ENCODE measurements at regions not wholly inside any gene's neighbourhood (a gene's known extent, or its start where the extent isn't known, plus 50 kb on each side); places are given as distances from the start of the nearest gene placed in this dataset.

DNA sequence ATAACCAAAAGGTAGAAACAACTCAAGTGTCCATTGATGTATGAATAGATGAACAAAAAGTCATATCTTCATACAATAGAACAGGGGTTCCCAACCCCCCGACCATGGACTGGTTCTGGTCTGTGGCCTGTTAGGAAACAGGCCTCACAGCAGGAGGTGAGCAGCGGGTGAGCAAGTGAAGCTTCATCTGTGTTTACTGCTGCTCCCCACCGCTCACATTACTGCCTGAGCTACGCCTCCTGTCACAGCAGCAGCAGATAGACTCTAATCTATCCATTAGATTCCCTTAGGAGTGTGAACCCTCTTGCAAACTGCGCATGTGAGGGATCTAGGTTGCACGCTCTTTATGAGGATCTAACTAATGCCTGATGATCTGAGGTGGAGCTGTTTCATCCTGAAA is 478.0 kb downstream of the BRINP1 start:
- no peak overlapping the region for H3K4me2 ChIP-seq (ENCODE audit: low read length)
- no peaks in the 10 kb centered on the region for H3K27me3 ChIP-seq (ENCODE audit: insufficient read depth, low read length)
- no peaks in the 10 kb centered on the region for H3K36me3 ChIP-seq (ENCODE audit: insufficient read depth, low read length)
- TF ChIP-seq, protein P1, sequence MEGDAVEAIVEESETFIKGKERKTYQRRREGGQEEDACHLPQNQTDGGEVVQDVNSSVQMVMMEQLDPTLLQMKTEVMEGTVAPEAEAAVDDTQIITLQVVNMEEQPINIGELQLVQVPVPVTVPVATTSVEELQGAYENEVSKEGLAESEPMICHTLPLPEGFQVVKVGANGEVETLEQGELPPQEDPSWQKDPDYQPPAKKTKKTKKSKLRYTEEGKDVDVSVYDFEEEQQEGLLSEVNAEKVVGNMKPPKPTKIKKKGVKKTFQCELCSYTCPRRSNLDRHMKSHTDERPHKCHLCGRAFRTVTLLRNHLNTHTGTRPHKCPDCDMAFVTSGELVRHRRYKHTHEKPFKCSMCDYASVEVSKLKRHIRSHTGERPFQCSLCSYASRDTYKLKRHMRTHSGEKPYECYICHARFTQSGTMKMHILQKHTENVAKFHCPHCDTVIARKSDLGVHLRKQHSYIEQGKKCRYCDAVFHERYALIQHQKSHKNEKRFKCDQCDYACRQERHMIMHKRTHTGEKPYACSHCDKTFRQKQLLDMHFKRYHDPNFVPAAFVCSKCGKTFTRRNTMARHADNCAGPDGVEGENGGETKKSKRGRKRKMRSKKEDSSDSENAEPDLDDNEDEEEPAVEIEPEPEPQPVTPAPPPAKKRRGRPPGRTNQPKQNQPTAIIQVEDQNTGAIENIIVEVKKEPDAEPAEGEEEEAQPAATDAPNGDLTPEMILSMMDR (IDR thresholded peaks at IDR 0.05; ENCODE audit: low read length), result no peak
- TF ChIP-seq EZH2 (IDR thresholded peaks at IDR 0.05; ENCODE audit: borderline replicate concordance, low read length), result no peak
- H3K4me1 ChIP-seq (ENCODE audit: insufficient read depth, low read length, severe bottlenecking), result no peaks in the 10 kb centered on the region
- H3K79me2 ChIP-seq (ENCODE audit: insufficient read depth, low read length), result no peaks in the 10 kb centered on the region
- H3K9ac ChIP-seq (ENCODE audit: low read length), result no peak overlapping the region
- no peak overlapping the region for H2AFZ ChIP-seq (ENCODE audit: low read length)
- H3K4me3 ChIP-seq (ENCODE audit: low read depth, low read length, poor library complexity, severe bottlenecking), result no peak overlapping the region
- H3F3A ChIP-seq (ENCODE audit: insufficient read depth, low read length), result no peaks in the 10 kb centered on the region
- H4K20me1 ChIP-seq (ENCODE audit: insufficient read depth, low read length), result no peaks in the 10 kb centered on the region
- H3K9me3 ChIP-seq (ENCODE audit: low read length), result no peaks in the 10 kb centered on the region
- no peak overlapping the region for H3K27ac ChIP-seq (ENCODE audit: low read depth, low read length, poor library complexity, severe bottlenecking)
- no peaks in the 10 kb centered on the region for H3K9me2 ChIP-seq (ENCODE audit: low read depth, low read length)

DNA sequence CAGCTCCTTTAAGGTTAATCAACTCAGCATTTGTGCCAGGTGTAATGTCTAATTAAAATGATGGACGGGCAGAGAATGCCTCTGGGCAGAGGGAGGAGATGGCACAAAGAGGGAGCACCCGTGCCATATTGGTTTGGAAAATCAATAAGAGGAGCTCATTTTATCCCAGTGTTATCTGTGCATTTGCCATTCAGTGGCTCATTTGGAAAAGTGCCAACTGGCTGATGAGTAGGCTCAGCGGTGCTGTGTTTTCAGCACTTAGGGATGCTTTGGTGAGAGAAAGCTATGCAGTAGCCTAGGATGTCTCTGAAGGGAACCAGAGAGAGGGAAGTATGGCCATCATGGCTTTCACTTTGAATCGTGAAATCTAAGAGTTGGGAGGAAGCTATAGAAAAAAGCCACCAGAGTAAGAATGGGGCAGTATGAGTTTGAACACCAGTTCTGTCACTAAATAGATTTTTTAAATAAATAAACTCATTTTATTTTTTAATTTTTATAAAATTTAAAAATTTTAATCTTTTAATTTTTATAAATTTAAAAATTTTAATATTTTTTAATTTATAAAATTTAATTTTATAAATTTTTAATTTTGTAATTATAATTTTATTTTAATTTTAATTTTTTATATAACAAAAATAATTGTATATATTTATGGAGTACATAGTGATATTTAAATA is 472.8 kb downstream of the BRINP1 start:
- H3K27me3 ChIP-seq (ENCODE audit: insufficient read depth, low read length), result no peaks in the 10 kb centered on the region
- H3K9me2 ChIP-seq (ENCODE audit: low read depth, low read length), result no peaks in the 10 kb centered on the region
- no peaks in the 10 kb centered on the region for H3F3A ChIP-seq (ENCODE audit: insufficient read depth, low read length)
- H3K36me3 ChIP-seq (ENCODE audit: insufficient read depth, low read length), result no peaks in the 10 kb centered on the region
- H3K4me1 ChIP-seq (ENCODE audit: insufficient read depth, low read length, severe bottlenecking), result no peaks in the 10 kb centered on the region
- no peaks in the 10 kb centered on the region for H3K9me3 ChIP-seq (ENCODE audit: low read length)
- TF ChIP-seq EZH2 (IDR thresholded peaks at IDR 0.05; ENCODE audit: borderline replicate concordance, low read length), result no peak
- TF ChIP-seq, protein P1 (IDR thresholded peaks at IDR 0.05; ENCODE audit: low read length), result no peak
- no peak overlapping the region for H3K4me3 ChIP-seq (ENCODE audit: low read depth, low read length, poor library complexity, severe bottlenecking)
- H3K27ac ChIP-seq (ENCODE audit: low read depth, low read length, poor library complexity, severe bottlenecking), result no peak overlapping the region
- no peak overlapping the region for H2AFZ ChIP-seq (ENCODE audit: low read length)
- H3K4me2 ChIP-seq (ENCODE audit: low read length), result no peak overlapping the region
- H3K9ac ChIP-seq (ENCODE audit: low read length), result no peak overlapping the region
- H3K79me2 ChIP-seq (ENCODE audit: insufficient read depth, low read length), result no peaks in the 10 kb centered on the region
- no peaks in the 10 kb centered on the region for H4K20me1 ChIP-seq (ENCODE audit: insufficient read depth, low read length)

DNA sequence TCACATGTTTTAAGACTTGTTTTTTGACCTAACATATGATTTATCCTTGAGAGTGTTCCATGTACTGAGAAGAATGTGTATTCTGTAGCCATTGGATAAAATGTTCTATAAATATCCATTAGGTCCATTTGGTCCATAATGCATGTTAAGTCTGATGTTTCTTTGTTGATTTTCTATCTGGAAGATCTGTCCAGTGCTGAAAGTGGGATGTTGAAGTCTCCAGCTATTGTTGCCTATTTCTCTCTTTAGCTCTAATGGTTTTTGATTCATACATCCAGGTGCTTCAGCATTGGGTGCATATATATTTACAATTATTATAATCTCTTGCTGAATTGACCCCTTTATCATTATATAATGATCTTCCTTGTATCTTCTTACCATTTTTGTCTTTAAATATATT is 451.1 kb downstream of the BRINP1 start:
- Histone ChIP-seq H3K4me1 (ENCODE audit: insufficient read depth, low read length, severe bottlenecking) (no peaks in the 10 kb centered on the region), H3K27ac (ENCODE audit: low read depth, low read length, poor library complexity, severe bottlenecking) (no peak overlapping the region), H3K4me2 (ENCODE audit: low read length) (no peak overlapping the region), H3K9me3 (ENCODE audit: low read length) (no peaks in the 10 kb centered on the region), H2AFZ (ENCODE audit: low read length) (no peak overlapping the region), H3K27me3 (ENCODE audit: insufficient read depth, low read length) (no peaks in the 10 kb centered on the region), H3K36me3 (ENCODE audit: insufficient read depth, low read length) (no peaks in the 10 kb centered on the region), H4K20me1 (ENCODE audit: insufficient read depth, low read length) (no peaks in the 10 kb centered on the region), H3F3A (ENCODE audit: insufficient read depth, low read length) (no peaks in the 10 kb centered on the region), H3K79me2 (ENCODE audit: insufficient read depth, low read length) (no peaks in the 10 kb centered on the region), H3K9ac (ENCODE audit: low read length) (no peak overlapping the region), H3K9me2 (ENCODE audit: low read depth, low read length) (no peaks in the 10 kb centered on the region), H3K4me3 (ENCODE audit: low read depth, low read length, poor library complexity, severe bottlenecking) (no peak overlapping the region)
- TF ChIP-seq, protein P1 (IDR thresholded peaks at IDR 0.05; ENCODE audit: low read length), result no peak
- TF ChIP-seq EZH2 (IDR thresholded peaks at IDR 0.05; ENCODE audit: borderline replicate concordance, low read length), result no peak

Measured in OCI-LY1 (cell line).